ENCODE measurements at regions not wholly inside any gene's neighbourhood (a gene's known extent, or its start where the extent isn't known, plus 50 kb on each side); places are given as distances from the start of the nearest gene placed in this dataset.

- H3K4me3 ChIP-seq (replicated peaks; ENCODE audit: insufficient read depth, low read length), result no peak overlapping the region
- no peaks in the 10 kb centered on the region for H3K27me3 ChIP-seq (ENCODE audit: insufficient read depth, poor library complexity, severe bottlenecking)
- no peak for DNase-seq (ENCODE audit: low read depth in 1 of 2, low spot score in 1 of 2)
- TF ChIP-seq POLR2AphosphoS5 (IDR thresholded peaks at IDR 0.05; ENCODE audit: low read depth) (no peak), REST (IDR thresholded peaks at IDR 0.05; ENCODE audit: insufficient replicate concordance, low read depth) (no peak), CTCF (IDR thresholded peaks at IDR 0.05; ENCODE audit: insufficient read depth, low read length) (no peak), GABPA (IDR thresholded peaks at IDR 0.05; ENCODE audit: low read depth) (no peak), SPI1 (IDR thresholded peaks at IDR 0.05; ENCODE audit: borderline replicate concordance, low read depth) (peak; percentile 5; the same call in 1 of the 2 replicates)
- no peak overlapping the region for H3K27ac ChIP-seq (replicated peaks)
These were observed 656.4 kb upstream of the CDH8 start for GRCh38 chr16:62692685-62693084.

- no peak for DNase-seq (ENCODE audit: low read depth in 1 of 2, low spot score in 1 of 2)
- no peak overlapping the region for H3K27ac ChIP-seq (replicated peaks)
- H3K27me3 ChIP-seq (ENCODE audit: insufficient read depth, poor library complexity, severe bottlenecking), result no peaks in the 10 kb centered on the region
- TF ChIP-seq CTCF (IDR thresholded peaks at IDR 0.05; ENCODE audit: insufficient read depth, low read length), result no peak
- no peak for TF ChIP-seq SPI1 (IDR thresholded peaks at IDR 0.05; ENCODE audit: borderline replicate concordance, low read depth)
- no peak for TF ChIP-seq REST (IDR thresholded peaks at IDR 0.05; ENCODE audit: insufficient replicate concordance, low read depth)
- no peak for TF ChIP-seq POLR2AphosphoS5 (IDR thresholded peaks at IDR 0.05; ENCODE audit: low read depth)
- no peak for TF ChIP-seq GABPA (IDR thresholded peaks at IDR 0.05; ENCODE audit: low read depth)
- no peak overlapping the region for H3K4me3 ChIP-seq (replicated peaks; ENCODE audit: insufficient read depth, low read length)
These were observed 645.6 kb upstream of the CDH8 start for GRCh38 chr16:62681819-62682218.

GRCh38 chr16:62678796-62679195 is 642.6 kb upstream of the CDH8 start:
- DNase-seq (ENCODE audit: low read depth in 1 of 2, low spot score in 1 of 2), result no peak
- Histone ChIP-seq H3K27ac (replicated peaks) (no peak overlapping the region), H3K4me3 (replicated peaks; ENCODE audit: insufficient read depth, low read length) (no peak overlapping the region), H3K27me3 (ENCODE audit: insufficient read depth, poor library complexity, severe bottlenecking) (no peaks in the 10 kb centered on the region)
- TF ChIP-seq GABPA (IDR thresholded peaks at IDR 0.05; ENCODE audit: low read depth), result no peak
- no peak for TF ChIP-seq CTCF (IDR thresholded peaks at IDR 0.05; ENCODE audit: insufficient read depth, low read length)
- TF ChIP-seq SPI1 (IDR thresholded peaks at IDR 0.05; ENCODE audit: borderline replicate concordance, low read depth), result no peak
- TF ChIP-seq REST (IDR thresholded peaks at IDR 0.05; ENCODE audit: insufficient replicate concordance, low read depth), result no peak
- TF ChIP-seq POLR2AphosphoS5 (IDR thresholded peaks at IDR 0.05; ENCODE audit: low read depth), result no peak

Measured in HL-60 (cell line).